Activated CD4-positive, alpha-beta T cell treated with anti-CD3 and anti-CD28 coated beads, Interleukin-2, amount 50 U/mL, for 24 hours (primary cell): ENCODE measurements at regions not wholly inside any gene's neighbourhood (a gene's known extent, or its start where the extent isn't known, plus 50 kb on each side); places are given as distances from the start of the nearest gene placed in this dataset.
"Not testable (repeated sequence)": the region's sequence is repeated elsewhere in the genome, so short reads cannot be mapped to it uniquely, and the experiment has no call there.

Source experiments
- DNase-seq, 2 donors: peaks; one replicate each; pipeline ENCODE4 v3.0.0-alpha.2; 2020; ENCODE audit warnings: low read depth in 1 of 2, low spot score in 1 of 2

DNA sequence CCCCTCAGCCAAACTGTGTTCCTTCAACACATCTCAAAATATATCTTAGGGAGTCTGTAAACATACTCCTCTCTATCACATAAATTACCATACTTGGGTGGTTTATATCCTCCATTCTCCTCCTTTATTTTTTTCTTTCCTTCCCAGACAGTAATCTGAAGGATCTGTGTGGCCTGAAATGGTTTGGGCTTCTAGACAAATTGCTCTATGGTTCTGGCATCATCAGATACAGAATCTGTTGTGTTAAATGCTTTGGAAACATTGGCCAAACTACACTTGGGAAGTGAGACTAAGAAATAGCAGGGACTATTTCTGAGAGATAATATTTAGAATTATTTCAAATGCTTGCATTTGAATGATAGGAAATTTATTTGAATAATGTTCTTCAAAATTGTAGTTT is 353.0 kb upstream of the KCND2 start:
- no peak for DNase-seq

- DNase-seq = no peak
Measured at GRCh38 chr7:119925581-119926289, 347.2 kb upstream of the KCND2 start.

GRCh38 chr7:119929891-119930290 is 343.1 kb upstream of the KCND2 start:
- no peak for DNase-seq

- no peak for DNase-seq
Measured at GRCh38 chr7:119931230-119931824, 341.6 kb upstream of the KCND2 start.

- no peak for DNase-seq
Measured at GRCh38 chr7:119935418-119936025, 337.5 kb upstream of the KCND2 start.

DNA sequence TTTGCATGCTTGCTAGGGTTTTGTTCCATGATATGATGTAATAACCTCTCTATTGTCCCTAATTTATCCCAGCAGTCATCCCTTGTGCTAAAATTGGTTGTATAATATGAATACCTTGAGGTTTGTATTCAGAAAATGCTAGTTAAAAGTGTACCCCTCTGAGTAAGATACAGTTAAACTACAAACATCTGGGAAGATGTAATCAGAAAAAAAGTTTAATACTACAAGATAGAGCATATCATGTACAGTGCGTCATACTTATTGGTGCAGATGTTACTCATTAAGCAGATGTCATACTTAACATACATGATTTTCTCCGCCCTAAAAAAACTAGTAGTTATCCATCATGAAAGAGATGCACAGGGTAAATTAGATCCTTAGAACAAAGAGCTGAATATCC is 336.1 kb upstream of the KCND2 start:
- DNase-seq = no peak

- no peak for DNase-seq
Measured at GRCh38 chr7:119937745-119938144, 335.2 kb upstream of the KCND2 start.

GRCh38 chr7:119943942-119944600 is 328.9 kb upstream of the KCND2 start:
- no peak for DNase-seq

DNA sequence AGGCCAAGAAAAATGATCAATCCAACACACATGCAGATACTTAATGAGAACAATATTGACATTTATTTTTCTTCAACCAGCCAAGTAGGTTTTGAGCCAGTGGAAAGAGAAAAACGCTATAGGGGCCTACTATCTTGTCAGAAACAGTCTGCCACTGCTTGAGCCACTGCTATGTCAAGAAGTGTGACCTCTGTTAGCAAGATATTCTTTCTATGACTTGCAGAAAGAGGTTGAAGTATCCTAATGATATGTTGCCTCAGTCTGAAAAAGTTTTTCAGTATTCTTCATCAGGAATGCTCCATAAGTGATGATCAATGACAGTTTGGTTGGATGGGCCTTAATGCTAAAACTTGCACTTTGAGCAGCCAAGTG is 328.4 kb upstream of the KCND2 start:
- no peak for DNase-seq

DNA sequence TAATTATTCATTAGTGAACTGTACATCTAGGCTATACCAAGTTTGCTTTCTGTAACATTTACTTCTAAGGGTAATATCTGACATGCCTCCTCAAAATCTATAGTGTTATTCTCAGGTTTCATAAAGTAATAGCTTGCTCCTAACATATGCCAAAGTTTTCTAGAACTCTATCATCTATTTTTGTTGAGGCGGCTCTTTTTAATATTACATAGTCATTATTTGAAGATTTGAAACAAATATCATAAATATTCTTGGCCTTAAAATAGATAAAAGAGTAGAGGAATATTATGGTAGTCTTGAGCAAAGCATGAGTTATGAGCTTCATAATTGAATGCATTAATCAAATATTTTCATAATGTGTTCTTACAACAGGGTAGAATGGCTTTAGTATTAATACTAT is 327.2 kb upstream of the KCND2 start:
- DNase-seq = no peak

DNA sequence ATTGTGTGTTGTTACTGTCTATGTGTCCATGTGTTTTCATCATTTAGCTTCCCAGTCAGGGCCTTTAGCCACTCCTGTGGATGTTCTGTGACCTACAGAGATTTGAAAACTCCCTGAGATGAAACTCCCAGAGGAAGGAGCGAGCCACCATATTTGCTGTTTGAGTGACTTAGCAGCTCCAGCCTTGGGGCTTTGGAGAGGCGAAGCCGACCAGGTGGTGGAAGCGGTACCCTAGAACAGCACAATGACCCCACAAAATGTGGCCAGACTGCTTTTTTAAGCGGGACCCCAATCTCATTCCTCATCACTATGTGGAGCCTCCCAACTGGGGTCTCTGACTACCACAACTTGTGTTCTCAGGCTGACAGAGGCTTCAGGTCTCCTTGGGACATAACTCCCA is 323.9 kb upstream of the KCND2 start:
- no peak for DNase-seq

GRCh38 chr7:119950390-119951041 is 322.5 kb upstream of the KCND2 start:
- DNase-seq = not testable (repeated sequence)

DNA sequence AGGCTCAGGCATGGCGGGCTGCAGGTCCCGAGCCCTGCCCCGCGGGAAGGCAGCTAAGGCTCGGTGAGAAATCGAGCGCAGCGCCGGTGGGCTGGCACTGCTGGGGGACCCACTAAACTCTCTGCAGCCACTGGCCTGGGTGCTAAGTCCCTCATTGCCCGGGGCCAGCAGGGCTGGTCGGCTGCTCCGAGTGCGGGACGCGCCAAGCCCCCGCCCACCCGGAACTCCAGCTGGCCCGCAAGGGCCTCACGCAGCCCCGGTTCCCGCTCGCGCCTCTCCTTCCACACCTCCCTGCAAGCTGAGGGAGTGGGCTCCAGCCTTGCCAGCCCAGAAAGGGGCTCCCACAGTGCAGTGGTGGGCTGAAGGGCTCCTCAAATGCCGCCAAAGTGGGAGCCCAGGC is 321.4 kb upstream of the KCND2 start:
- not testable (repeated sequence) for DNase-seq

DNA sequence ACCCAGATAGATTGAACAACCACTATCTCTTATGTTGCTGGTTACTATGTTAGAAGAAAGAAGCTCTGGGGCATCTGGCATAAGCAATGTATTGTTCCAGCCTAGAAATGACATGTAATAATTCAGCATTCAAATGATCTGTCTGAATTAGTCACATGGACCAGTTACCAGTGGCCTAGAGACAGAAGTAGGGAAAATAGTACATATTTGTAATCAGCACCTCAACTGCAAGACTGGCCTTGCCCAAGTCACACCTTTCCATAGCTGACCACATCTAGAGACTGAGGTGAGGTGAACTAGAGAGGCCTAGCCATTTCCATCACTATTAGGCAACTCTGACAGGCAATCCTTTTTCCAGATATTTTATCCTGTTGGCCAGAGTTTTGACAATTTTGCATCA is 315.6 kb upstream of the KCND2 start:
- no peak for DNase-seq

- DNase-seq = no peak
Measured at GRCh38 chr7:119959811-119960210, 313.2 kb upstream of the KCND2 start.

DNA sequence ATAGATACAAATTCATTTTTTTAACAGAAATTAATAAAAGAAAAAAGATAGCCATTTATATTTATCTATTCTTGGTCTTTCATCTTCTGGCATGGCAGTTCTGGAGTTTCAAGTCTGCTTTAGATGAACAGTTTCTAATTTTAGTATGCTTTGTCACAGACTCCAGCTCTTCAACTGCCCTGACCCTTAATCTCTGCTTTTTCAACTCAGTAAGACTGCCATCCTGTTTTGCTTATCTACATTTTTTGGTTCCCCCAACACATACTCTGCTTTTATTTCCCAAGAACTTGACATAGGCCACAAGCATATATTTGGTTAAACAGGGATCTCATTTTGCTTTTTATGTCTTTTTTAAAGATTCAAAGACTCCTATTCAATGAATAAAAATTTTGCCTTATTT is 309.3 kb upstream of the KCND2 start:
- no peak for DNase-seq

DNA sequence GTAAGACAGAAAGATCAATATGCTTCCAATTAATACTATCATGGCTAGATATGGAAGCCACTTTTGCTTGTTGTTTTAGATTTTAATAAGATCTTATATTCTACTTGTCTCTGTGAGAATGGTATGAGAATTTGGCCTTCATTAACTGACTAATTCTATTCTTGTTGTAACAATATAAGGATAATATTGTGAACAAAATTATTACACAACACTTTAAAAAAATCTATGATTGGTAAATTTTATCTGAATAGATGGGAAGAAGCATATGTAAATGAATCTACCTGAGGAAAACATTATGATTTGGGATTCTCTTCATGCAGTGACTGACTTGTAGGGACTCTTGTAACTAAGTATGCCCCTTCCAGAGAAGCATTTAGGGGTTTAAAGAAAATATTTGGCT is 308.9 kb upstream of the KCND2 start:
- DNase-seq = no peak

DNA sequence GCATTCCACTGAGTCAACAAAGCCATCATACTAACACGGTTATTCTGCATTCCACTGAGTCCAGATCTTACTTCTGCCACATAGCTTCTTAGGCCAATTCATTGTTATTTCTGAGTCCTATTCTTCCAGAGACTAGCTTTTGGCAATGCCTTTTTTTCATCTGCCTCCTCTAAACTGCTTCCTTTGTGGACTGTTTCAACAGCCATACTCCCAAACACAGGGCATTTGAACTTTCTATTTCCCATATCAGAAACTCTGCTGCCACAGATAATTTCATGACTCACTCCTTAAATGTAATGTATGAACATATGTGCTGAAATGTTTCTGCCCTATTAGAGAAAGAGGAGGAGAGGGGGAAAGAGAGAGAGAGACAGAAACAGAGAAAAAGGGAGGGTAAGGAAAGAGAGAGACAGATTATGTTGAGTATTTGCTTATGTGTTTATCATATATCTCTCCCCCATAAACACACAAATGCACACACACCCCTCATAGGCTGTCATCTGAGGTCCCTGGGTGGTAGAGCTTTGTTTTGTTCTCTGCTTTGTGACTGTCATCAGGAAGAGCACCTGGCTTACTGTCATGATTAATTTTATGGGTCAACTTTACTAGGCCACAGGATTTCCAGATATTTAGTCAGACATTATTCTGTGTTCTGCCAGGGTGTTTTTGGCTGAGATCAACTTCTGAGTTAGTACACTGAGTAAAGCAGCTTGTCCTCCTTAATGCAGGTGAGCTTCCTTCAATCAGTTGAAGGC is 308.0 kb upstream of the KCND2 start:
- DNase-seq = no peak

DNA sequence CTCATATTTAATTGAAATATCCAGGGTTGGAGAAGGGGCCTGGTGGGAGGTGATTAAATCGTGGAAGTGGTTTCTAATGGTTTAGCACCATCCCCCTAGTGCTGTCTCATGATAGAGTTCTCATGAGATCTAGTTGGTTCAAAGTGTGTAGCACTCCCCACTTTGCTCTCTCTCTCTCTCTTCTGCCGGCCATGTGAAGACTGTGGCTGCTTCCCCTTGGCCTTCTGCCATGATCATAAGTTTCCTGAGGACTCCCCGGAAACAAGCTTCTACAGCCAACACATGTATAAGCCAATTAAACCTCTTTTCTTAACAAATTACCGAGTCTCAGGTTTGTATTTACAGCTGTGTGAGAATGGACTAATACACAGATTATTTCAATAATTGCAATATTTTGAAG is 305.8 kb upstream of the KCND2 start:
- DNase-seq = no peak

- DNase-seq = not testable (repeated sequence)
Measured at GRCh38 chr7:119968411-119968810, 304.6 kb upstream of the KCND2 start.

DNA sequence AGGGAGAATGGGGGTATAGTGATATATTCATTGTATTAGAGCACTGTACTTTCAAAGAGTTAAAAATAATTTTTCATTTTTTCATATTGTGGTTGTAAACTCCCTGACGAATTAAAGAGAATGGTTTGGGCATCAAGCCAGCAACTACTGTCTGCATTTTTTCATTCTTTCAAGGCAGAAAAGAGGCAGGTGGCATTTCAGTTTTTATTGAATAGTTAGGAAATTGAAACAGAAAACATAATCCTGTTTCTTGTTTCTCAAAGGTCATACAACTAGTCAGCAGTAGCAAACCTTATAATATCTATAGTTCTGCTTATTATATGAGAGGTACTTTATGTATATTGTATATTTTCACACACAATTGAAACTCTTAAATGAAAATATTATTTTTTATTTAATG is 303.9 kb upstream of the KCND2 start:
- DNase-seq = no peak
